ENCODE measurements at regions not wholly inside any gene's neighbourhood (a gene's known extent, or its start where the extent isn't known, plus 50 kb on each side); places are given as distances from the start of the nearest gene placed in this dataset.

DNA sequence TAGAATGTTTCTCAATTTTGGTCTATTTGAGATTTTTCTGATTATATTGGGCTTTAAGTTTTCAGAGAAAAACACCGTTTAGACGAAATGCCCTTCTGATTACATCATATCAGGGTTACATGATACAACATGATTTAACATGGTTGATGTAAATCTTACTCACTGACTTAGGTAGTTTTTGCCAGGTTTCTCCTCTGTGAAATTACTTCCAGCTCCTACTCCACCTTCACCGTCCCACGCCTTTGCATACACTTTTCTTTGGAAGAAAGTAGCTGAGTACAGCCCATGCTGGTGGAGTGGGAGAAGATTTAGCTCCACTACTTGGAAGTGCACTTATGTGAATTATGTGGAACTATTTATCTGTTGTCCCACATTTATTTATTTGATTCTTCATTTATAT lies 433.2 kb upstream of the KLHL1 start:
- Mint-ChIP-seq H3K9me3 (ENCODE audit: unreplicated experiment) (no peaks in the 10 kb centered on the region), H3K27me3 (ENCODE audit: unreplicated experiment) (no peaks in the 10 kb centered on the region), H3K27ac (ENCODE audit: unreplicated experiment) (no peak overlapping the region), H3K4me1 (ENCODE audit: low read depth, unreplicated experiment) (no peaks in the 10 kb centered on the region), H3K36me3 (ENCODE audit: unreplicated experiment) (no peaks in the 10 kb centered on the region), H3K4me3 (ENCODE audit: unreplicated experiment) (no peak overlapping the region)
- DNase-seq, result no peak
- TF ChIP-seq, protein P1, sequence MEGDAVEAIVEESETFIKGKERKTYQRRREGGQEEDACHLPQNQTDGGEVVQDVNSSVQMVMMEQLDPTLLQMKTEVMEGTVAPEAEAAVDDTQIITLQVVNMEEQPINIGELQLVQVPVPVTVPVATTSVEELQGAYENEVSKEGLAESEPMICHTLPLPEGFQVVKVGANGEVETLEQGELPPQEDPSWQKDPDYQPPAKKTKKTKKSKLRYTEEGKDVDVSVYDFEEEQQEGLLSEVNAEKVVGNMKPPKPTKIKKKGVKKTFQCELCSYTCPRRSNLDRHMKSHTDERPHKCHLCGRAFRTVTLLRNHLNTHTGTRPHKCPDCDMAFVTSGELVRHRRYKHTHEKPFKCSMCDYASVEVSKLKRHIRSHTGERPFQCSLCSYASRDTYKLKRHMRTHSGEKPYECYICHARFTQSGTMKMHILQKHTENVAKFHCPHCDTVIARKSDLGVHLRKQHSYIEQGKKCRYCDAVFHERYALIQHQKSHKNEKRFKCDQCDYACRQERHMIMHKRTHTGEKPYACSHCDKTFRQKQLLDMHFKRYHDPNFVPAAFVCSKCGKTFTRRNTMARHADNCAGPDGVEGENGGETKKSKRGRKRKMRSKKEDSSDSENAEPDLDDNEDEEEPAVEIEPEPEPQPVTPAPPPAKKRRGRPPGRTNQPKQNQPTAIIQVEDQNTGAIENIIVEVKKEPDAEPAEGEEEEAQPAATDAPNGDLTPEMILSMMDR (IDR thresholded peaks at IDR 0.05; ENCODE audit: partially characterized antibody, unreplicated experiment), result no peak

DNA sequence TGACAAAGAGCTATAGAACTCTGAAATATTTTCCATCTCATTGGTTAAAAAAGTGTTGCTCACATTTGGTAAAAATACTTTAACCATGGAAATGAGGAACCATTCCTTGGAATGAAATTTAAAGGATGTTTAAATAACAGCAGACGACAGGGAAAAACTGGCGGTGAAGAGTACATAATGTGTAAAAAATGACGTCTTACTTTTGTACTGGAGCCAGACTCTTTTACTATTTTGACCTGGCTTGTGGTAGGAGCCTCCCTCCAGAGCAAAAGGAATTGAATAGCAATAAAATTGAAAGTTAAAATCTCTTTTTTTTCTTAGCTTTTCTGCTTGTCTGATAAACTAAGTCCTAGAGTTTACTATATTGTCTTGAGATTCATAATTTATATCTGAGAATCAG lies 426.2 kb upstream of the KLHL1 start:
- H3K4me3 Mint-ChIP-seq (ENCODE audit: unreplicated experiment), result no peak overlapping the region
- TF ChIP-seq, protein P1 (IDR thresholded peaks at IDR 0.05; ENCODE audit: partially characterized antibody, unreplicated experiment), result no peak
- no peaks in the 10 kb centered on the region for H3K9me3 Mint-ChIP-seq (ENCODE audit: unreplicated experiment)
- no peaks in the 10 kb centered on the region for H3K4me1 Mint-ChIP-seq (ENCODE audit: low read depth, unreplicated experiment)
- no peaks in the 10 kb centered on the region for H3K36me3 Mint-ChIP-seq (ENCODE audit: unreplicated experiment)
- no peaks in the 10 kb centered on the region for H3K27me3 Mint-ChIP-seq (ENCODE audit: unreplicated experiment)
- no peak overlapping the region for H3K27ac Mint-ChIP-seq (ENCODE audit: unreplicated experiment)
- DNase-seq, result no peak

DNA sequence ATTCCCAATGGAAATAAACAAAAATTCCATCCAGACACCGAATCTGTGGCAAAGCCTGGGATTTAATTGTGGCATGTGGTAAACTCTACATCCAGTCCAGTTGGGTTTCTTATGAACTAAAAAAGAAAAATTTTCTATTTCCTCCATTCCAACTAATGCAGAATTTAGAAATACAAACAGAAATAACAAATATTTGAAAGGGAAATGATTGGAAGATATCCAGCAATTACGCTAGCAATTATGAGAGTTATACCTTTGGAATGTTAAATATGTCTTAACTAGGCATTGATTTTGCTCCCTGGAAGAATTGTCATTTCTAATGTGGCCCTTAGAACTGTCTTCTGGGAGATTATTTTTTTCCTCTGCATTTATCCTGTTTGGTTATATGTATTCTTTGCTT lies 421.4 kb upstream of the KLHL1 start:
- Mint-ChIP-seq H3K4me1 (ENCODE audit: low read depth, unreplicated experiment) (no peaks in the 10 kb centered on the region), H3K27ac (ENCODE audit: unreplicated experiment) (no peak overlapping the region), H3K9me3 (ENCODE audit: unreplicated experiment) (no peaks in the 10 kb centered on the region), H3K4me3 (ENCODE audit: unreplicated experiment) (no peak overlapping the region), H3K27me3 (ENCODE audit: unreplicated experiment) (no peaks in the 10 kb centered on the region), H3K36me3 (ENCODE audit: unreplicated experiment) (no peaks in the 10 kb centered on the region)
- TF ChIP-seq, protein P1 (IDR thresholded peaks at IDR 0.05; ENCODE audit: partially characterized antibody, unreplicated experiment), result no peak
- DNase-seq, result no peak

DNA sequence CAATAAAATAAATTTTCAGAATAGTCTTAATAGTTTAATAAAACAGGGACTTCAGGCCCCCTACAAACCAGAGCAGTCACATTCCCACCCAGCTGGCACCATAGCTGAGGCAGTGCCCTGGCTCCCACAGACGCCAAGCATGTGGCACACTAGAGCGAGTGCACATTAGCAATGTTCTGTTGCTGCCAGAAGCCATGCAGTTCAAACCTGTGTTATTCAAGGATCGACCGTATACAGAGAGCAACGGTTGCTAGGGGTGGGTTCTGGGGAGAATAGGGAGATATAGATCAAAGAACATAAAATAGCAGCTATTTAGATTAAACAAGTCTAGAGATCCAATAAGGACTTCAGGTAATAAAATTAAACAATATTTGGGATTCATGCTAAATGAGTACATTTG lies 419.3 kb upstream of the KLHL1 start:
- H3K36me3 Mint-ChIP-seq (ENCODE audit: unreplicated experiment), result no peaks in the 10 kb centered on the region
- H3K27me3 Mint-ChIP-seq (ENCODE audit: unreplicated experiment), result no peaks in the 10 kb centered on the region
- no peak overlapping the region for H3K4me3 Mint-ChIP-seq (ENCODE audit: unreplicated experiment)
- no peaks in the 10 kb centered on the region for H3K4me1 Mint-ChIP-seq (ENCODE audit: low read depth, unreplicated experiment)
- H3K27ac Mint-ChIP-seq (ENCODE audit: unreplicated experiment), result no peak overlapping the region
- DNase-seq, result no peak
- TF ChIP-seq, protein P1 (IDR thresholded peaks at IDR 0.05; ENCODE audit: partially characterized antibody, unreplicated experiment), result no peak
- peaks cover 2% of the 10 kb centered on the region for H3K9me3 Mint-ChIP-seq (ENCODE audit: unreplicated experiment)

DNA sequence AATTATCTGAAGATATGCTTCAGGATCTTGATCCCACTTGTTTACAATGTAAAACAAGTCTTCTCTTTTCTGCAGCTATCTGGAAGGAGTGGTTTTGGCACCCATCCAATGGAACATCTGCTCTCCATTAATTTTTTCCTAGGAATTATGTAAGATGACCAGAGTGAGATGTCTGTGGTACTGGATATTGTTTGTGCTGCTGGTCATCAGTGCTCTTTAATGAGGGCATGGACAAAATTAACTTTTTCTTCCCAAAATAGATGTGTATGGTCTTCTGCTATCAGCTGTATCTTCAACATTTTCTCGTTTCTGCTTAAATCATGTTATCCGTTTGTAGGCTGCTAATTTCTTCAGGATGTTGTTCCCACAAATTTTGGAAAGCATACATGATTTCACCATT lies 415.4 kb upstream of the KLHL1 start:
- no peaks in the 10 kb centered on the region for H3K4me1 Mint-ChIP-seq (ENCODE audit: low read depth, unreplicated experiment)
- no peak overlapping the region for H3K27ac Mint-ChIP-seq (ENCODE audit: unreplicated experiment)
- no peak overlapping the region for H3K4me3 Mint-ChIP-seq (ENCODE audit: unreplicated experiment)
- H3K36me3 Mint-ChIP-seq (ENCODE audit: unreplicated experiment), result no peaks in the 10 kb centered on the region
- no peaks in the 10 kb centered on the region for H3K27me3 Mint-ChIP-seq (ENCODE audit: unreplicated experiment)
- TF ChIP-seq, protein P1 (IDR thresholded peaks at IDR 0.05; ENCODE audit: partially characterized antibody, unreplicated experiment), result no peak
- peaks cover 2% of the 10 kb centered on the region for H3K9me3 Mint-ChIP-seq (ENCODE audit: unreplicated experiment)
- no peak for DNase-seq
